ENCODE measurements at regions not wholly inside any gene's neighbourhood (a gene's known extent, or its start where the extent isn't known, plus 50 kb on each side); places are given as distances from the start of the nearest gene placed in this dataset.

DNA sequence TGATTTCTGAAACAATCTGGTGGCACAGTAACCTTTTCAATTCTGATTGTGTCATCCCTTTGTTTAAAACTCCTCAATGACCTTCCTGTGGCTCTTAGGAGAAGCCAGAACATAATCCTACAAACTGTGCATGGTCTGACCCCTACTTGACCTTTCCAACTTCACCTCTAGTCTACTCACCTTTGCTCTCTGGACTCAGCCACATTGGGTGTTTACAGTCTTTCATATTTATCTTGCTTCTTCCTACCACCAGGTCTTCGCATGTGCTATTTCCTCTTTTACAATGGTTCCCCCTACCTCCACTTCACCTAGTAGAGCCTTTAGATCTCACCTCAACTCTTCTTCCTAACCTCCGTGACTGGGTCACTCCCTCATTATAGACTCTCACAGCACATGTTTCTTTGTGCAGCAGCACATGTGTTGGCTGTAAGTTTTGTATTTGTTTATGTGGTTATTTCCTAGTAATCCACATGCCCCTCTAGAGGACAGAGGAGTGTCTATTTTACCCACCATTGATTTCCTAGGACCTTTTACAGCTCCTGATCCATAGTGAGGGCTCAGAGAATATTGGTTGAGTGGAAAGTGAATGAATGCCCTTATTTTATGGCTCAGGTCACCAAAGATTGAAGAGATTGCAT is 320.8 kb upstream of the MEIS1 start:
- TF ChIP-seq POLR2A (IDR thresholded peaks at IDR 0.05) (no peak), CTCF (IDR thresholded peaks at IDR 0.05) (no peak)
